ENCODE measurements at regions not wholly inside any gene's neighbourhood (a gene's known extent, or its start where the extent isn't known, plus 50 kb on each side); places are given as distances from the start of the nearest gene placed in this dataset.

- Histone ChIP-seq H3K4me3 (replicated peaks in 1 of 3; ENCODE audit: insufficient read depth in 1 of 3, low read depth in 1 of 3, low read length in 3 of 3) (no peak overlapping the region), H3K9me1 (replicated peaks; ENCODE audit: control insufficient read depth, extremely low read depth, insufficient read depth, low read length) (no peaks in the 10 kb centered on the region), H2AFZ (ENCODE audit: low read depth, low read length) (no peak overlapping the region), H3K79me2 (ENCODE audit: control insufficient read depth, insufficient read depth, low read length) (no peaks in the 10 kb centered on the region), H3K9me3 (replicated peaks; ENCODE audit: control insufficient read depth, insufficient read depth, low read length) (no peaks in the 10 kb centered on the region), H3K36me3 (ENCODE audit: control insufficient read depth in 2 of 2, extremely low read depth in 1 of 2, insufficient read depth in 2 of 2, low read length in 2 of 2) (no peaks in the 10 kb centered on the region), H3K27ac (ENCODE audit: insufficient read depth, low read depth, low read length) (no peak overlapping the region), H3K4me2 (ENCODE audit: insufficient read depth, low read length) (no peak overlapping the region), H4K20me1 (replicated peaks; ENCODE audit: control insufficient read depth, extremely low read depth, insufficient read depth, low read length) (no peaks in the 10 kb centered on the region), H3K27me3 (ENCODE audit: control insufficient read depth in 2 of 2, insufficient read depth in 2 of 2, low read length in 2 of 2) (no peaks in the 10 kb centered on the region), H3K4me1 (ENCODE audit: control insufficient read depth, extremely low read depth, insufficient read depth, low read length) (no peaks in the 10 kb centered on the region), H3K9ac (replicated peaks; ENCODE audit: extremely low read depth, insufficient read depth, low read length) (no peak overlapping the region)
- DNase-seq (ENCODE audit: low read depth, low spot score) = no peak
- no peak for TF ChIP-seq FOS (IDR thresholded peaks at IDR 0.05; ENCODE audit: borderline replicate concordance, insufficient read depth, low read length)
- no peak for TF ChIP-seq MYC (IDR thresholded peaks at IDR 0.05; ENCODE audit: low read depth, low read length)
- TF ChIP-seq JUN (IDR thresholded peaks at IDR 0.05; ENCODE audit: borderline replicate concordance, insufficient read depth, insufficient read length, low read depth) = no peak
- no peak for TF ChIP-seq POLR2AphosphoS5 (IDR thresholded peaks at IDR 0.05; ENCODE audit: insufficient read depth, low read depth, low read length)
- TF ChIP-seq GATA2 (IDR thresholded peaks at IDR 0.05; ENCODE audit: insufficient read depth, insufficient read length, low read depth, low read length) = no peak
- intact Hi-C loops (cut with micrococcal nuclease) = no loop called here
- BruUV-seq (replicated peaks) = no TSS peak
- FAIRE-seq = no peak
- dilution Hi-C loops (cut with MboI; ENCODE audit: extremely low pct_ligation_motif_present, low sequenced_read_pairs) = no loop called here
- CTCF ChIA-PET = no interaction called here
- POLR2A ChIA-PET = no interaction called here
Measured at GRCh38 chrX:97751016-97751415, 867.3 kb downstream of the RPA4 start.

DNA sequence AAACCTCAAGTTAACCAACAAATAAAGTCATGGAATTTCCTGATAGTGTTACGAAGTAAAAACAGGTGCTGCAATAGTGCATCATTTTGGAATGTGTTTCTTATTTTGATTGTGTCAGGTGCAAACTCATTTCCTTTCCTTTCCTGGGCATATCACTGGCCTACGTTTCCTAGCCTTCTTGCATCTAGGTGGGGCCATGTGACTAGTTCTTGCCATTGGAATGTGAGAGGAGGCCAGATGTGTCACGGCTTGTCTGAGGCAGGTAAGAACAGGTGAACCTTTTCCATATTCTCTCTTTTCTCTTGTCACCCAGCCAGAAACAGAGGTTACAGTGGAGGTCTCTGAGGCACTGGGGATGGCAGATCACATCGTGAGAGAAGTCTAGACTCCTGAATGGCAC lies 868.0 kb downstream of the RPA4 start:
- Histone ChIP-seq H4K20me1 (replicated peaks; ENCODE audit: control insufficient read depth, extremely low read depth, insufficient read depth, low read length) (no peaks in the 10 kb centered on the region), H3K9me1 (replicated peaks; ENCODE audit: control insufficient read depth, extremely low read depth, insufficient read depth, low read length) (no peaks in the 10 kb centered on the region), H3K27ac (ENCODE audit: insufficient read depth, low read depth, low read length) (no peak overlapping the region), H3K4me3 (replicated peaks in 1 of 3; ENCODE audit: insufficient read depth in 1 of 3, low read depth in 1 of 3, low read length in 3 of 3) (no peak overlapping the region), H3K27me3 (ENCODE audit: control insufficient read depth in 2 of 2, insufficient read depth in 2 of 2, low read length in 2 of 2) (no peaks in the 10 kb centered on the region), H3K79me2 (ENCODE audit: control insufficient read depth, insufficient read depth, low read length) (no peaks in the 10 kb centered on the region), H3K36me3 (ENCODE audit: control insufficient read depth in 2 of 2, extremely low read depth in 1 of 2, insufficient read depth in 2 of 2, low read length in 2 of 2) (no peaks in the 10 kb centered on the region), H3K9ac (replicated peaks; ENCODE audit: extremely low read depth, insufficient read depth, low read length) (no peak overlapping the region), H3K9me3 (replicated peaks; ENCODE audit: control insufficient read depth, insufficient read depth, low read length) (no peaks in the 10 kb centered on the region), H2AFZ (ENCODE audit: low read depth, low read length) (no peak overlapping the region), H3K4me1 (ENCODE audit: control insufficient read depth, extremely low read depth, insufficient read depth, low read length) (no peaks in the 10 kb centered on the region), H3K4me2 (ENCODE audit: insufficient read depth, low read length) (no peak overlapping the region)
- POLR2A ChIA-PET = no interaction called here
- CTCF ChIA-PET = no interaction called here
- FAIRE-seq (no peak), DNase-seq (ENCODE audit: low read depth, low spot score) (no peak)
- intact Hi-C loops (cut with micrococcal nuclease) (no loop called here), dilution Hi-C loops (cut with MboI; ENCODE audit: extremely low pct_ligation_motif_present, low sequenced_read_pairs) (no loop called here)
- TF ChIP-seq POLR2A (IDR thresholded peaks at IDR 0.05; ENCODE audit: low read depth, low read length) = no peak
- TF ChIP-seq GATA2 (IDR thresholded peaks at IDR 0.05; ENCODE audit: insufficient read depth, insufficient read length, low read depth, low read length) = no peak
- TF ChIP-seq MYC (IDR thresholded peaks at IDR 0.05; ENCODE audit: low read depth, low read length) = no peak
- no peak for TF ChIP-seq JUN (IDR thresholded peaks at IDR 0.05; ENCODE audit: borderline replicate concordance, insufficient read depth, insufficient read length, low read depth)
- TF ChIP-seq, protein P1, sequence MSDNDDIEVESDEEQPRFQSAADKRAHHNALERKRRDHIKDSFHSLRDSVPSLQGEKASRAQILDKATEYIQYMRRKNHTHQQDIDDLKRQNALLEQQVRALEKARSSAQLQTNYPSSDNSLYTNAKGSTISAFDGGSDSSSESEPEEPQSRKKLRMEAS (IDR thresholded peaks at IDR 0.05; ENCODE audit: insufficient read depth, insufficient read length) = no peak
- no peak for TF ChIP-seq POLR2AphosphoS5 (IDR thresholded peaks at IDR 0.05; ENCODE audit: insufficient read depth, low read depth, low read length)
- TF ChIP-seq EZH2 (IDR thresholded peaks at IDR 0.05; ENCODE audit: borderline replicate concordance, low read depth, low read length, severe bottlenecking) = no peak
- BruUV-seq (replicated peaks) = no TSS peak
